Glomerular visceral epithelial cell (primary cell): ENCODE measurements at regions not wholly inside any gene's neighbourhood (a gene's known extent, or its start where the extent isn't known, plus 50 kb on each side); places are given as distances from the start of the nearest gene placed in this dataset.

Experiments
- DNase-seq: peaks from one replicate; pipeline ENCODE4 v3.0.0-alpha.2; 2016; ENCODE audit errors: extremely low spot score

GRCh38 chr7:12783421-12784095, 96.1 kb downstream of the ARL4A start:
- DNase-seq: no peak

GRCh38 chr7:12785473-12785872, 98.0 kb downstream of the ARL4A start:
- DNase-seq: no peak

DNA sequence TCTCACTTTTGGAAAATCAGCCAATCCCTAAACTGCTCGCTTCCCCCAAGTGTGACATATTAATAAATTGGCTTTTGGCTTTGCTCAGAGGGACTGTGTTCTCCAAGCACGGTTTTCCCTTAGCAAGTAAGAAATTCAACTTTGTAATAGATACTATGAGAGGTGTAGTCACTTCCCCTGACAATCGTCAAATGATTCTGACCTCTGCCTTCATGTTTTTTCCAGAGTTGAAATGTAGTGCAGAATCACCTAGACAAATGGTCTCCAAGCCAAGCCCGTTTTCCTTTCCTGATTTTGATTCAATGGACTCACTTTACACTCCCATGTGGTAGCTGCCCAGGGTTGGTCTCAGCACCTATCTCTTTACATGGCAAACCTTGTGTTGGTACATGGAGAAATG, 99.1 kb downstream of the ARL4A start:
- DNase-seq: no peak

DNA sequence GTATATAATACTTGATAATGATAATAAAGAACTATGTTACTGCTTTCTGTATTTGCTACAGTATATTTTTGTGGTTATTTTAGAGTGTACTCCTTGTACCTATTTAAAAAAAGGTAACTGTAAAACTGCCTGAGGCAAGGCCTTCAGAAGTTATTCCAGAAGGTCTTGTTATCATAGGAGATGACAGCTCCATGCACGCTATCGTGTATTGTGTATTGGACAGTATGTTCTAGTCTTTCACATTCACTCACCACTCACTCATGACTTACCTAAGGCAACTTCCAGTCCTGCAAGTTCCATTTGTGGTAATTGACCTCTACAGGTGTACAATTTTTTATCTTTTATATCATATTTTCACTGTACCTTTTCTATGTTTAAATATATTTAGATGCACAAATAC, 100.7 kb downstream of the ARL4A start:
- DNase-seq: no peak

DNA sequence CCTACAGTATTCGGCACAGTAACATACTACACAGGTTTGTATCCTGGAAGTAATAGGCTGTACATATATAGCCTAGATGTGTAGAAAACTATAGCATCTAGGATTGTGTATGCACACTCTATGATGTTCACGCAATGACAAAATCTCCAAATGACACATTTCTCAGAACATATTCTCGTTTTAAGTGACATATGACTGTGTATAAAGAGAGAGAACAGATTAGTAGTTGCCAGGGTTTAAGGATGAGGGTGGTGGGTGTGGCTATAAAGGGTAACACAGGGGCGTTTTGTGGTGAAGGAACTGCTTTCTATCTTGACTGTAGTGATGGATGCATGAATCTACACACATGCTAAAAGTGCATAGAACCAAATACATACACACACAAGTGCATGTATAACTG, 101.2 kb downstream of the ARL4A start:
- DNase-seq: no peak

- DNase-seq: no peak
These were observed 107.4 kb downstream of the ARL4A start for GRCh38 chr7:12794722-12795302.

DNA sequence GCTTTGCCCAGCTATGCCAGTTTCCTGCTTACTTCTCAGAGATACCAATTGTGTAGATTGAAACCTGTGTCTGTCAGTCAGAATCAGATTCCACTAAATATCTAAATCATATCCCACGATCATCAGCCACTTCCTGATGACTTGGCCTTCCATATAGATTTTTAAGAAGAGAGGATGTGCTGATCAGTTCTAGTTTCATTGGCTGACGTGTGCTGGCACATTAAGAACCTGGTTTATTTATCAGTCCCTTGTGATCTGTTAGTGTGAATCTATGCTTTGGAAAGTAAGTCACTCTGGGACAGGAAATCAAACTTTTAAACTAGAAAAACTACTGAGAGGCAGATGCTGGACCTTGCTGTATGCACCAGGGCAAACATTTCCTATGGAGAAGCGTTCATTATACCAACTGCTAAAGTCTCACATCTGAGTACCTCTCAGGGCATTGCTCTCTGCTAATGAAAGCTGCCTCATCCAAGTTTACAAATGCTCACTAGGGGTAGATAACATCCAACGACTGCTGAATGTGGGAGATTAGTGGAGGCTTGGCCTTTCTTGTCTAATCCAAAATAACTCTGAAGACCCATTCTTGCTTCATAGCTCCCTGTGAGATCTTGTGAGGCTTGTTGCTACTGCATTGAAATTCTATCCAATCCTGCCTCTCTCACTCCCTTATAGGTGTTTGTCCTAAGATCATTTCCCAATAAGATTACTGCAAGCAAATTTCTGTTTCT, 109.1 kb downstream of the ARL4A start:
- no peak for DNase-seq

GRCh38 chr7:12800486-12800885, 113.1 kb downstream of the ARL4A start:
- DNase-seq: no peak

- DNase-seq: no peak
These were observed 113.7 kb downstream of the ARL4A start for GRCh38 chr7:12801107-12801506.

GRCh38 chr7:12802070-12802469, 114.6 kb downstream of the ARL4A start:
- no peak for DNase-seq

GRCh38 chr7:12803542-12803941, 116.1 kb downstream of the ARL4A start:
- DNase-seq: no peak

DNA sequence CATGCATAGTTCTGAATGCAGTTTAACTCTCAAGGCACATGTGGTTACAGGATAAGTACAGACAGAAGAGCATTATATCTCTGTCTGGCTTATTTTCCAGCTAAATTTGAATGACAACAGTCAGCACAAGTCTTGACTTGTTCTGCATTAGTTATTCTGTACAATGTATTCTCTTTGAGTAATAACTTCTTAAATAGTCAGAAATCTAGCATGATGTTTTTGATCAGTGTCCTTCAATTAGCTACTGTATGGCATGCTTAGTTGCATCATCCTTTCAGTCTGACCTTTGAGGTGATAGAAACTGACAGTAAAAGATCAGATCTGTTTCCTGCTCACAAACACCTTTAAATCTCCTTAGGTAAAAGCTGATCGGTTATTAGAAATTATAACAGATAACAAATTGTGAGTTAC, 118.1 kb downstream of the ARL4A start:
- no peak for DNase-seq

GRCh38 chr7:12805957-12806356, 118.5 kb downstream of the ARL4A start:
- no peak for DNase-seq

GRCh38 chr7:12809476-12809875, 122.0 kb downstream of the ARL4A start:
- no peak for DNase-seq

DNA sequence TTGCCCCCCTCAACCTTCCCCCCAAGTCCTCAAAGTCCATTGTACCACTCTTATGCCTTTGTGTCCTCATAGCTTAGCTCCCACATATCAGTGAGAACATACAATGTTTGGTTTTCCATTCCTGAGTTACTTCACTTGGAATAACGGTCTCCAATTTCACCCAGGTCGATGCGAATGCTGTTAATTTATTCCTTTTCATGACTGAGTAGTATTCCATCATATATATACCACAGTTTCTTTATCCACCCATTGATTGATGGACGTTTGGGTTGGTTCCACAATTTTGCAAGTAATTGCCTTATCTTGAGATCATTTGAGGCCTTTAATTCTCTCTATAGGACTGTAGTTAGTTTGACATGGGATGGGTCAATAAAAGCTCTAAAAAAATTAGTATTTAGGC, 124.7 kb downstream of the ARL4A start:
- no peak for DNase-seq

DNA sequence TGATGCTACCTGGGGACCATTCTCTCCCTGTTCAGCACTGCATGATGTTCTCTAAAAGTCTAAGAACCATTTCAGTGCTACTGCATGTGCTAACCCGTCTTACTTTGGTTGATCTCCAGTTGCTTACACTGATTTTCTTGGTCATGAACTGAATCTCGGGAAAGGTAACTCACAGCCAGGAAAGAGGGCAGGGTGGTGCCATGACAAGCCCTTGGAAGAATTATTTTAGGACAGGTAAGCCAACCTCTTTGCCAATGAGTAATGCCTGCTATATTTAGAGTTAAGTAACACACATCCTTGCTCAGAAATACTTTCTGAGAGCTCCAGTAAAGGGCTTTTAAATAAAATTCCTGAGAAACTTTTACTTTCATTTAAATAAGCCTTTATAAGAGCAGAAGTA, 126.7 kb downstream of the ARL4A start:
- no peak for DNase-seq

- no peak for DNase-seq
These were observed 127.4 kb downstream of the ARL4A start for GRCh38 chr7:12814828-12815227.

GRCh38 chr7:12815426-12815825, 128.0 kb downstream of the ARL4A start:
- no peak for DNase-seq

DNA sequence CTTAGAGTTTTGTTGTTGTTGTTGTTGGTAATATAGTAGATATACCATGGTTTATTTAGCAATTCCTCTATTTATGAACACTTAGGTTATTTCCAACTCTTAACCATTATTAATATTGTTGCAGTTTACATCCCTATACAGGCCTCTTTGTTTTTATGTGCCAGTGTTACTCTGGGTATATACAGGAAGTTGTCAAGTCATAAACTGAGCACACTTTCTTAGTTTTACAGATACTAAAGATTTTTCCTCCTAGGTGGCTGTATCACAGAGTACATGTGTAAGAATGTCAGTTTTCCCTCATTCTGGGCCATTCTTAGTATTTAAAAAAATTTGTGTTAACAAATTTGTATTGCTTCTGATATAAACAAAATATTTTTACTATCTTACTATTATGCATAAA, 128.4 kb downstream of the ARL4A start:
- DNase-seq: no peak

DNA sequence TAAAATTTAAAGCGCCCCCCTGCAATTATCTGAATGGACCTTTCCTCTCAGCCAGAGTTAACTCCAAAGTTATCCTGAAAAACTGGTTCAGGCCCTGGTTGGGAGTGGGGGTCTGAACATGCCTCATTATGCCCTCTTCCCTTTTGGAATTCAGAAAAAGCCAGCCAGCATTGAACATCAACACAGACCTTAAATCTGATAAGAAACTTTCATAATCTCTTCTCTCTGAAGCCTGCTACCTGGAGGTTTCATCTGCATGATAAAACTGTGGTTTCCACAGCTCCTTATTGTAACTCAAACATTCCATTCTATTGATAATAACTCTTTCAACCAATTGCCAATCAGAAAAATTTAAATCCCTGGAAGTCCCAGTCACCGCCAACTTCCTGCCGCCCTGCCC, 133.3 kb downstream of the ARL4A start:
- no peak for DNase-seq

- no peak for DNase-seq
These were observed 134.3 kb downstream of the ARL4A start for GRCh38 chr7:12821746-12822145.

DNA sequence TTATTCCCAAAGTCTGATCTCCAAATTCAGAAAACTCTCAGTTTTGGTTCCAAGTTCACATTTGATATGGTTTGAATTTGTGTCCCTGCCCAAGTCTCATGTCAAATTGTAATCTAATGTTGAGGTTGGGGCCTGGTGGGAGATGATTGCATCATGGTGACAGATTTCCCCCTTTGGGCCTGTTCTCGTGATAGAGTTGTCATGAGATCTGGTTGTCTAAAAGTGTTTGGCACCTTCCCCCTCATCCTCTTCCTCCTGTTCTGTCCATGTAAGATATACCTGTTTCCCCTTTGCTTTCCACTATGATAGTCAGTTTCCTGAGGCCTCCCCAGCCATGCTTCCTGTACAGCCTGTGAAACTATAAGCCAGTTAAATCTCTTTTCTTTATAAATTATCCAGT, 138.6 kb downstream of the ARL4A start:
- DNase-seq: no peak

- DNase-seq: no peak
These were observed 139.9 kb downstream of the ARL4A start for GRCh38 chr7:12827219-12827821.
